Fibroblast of skin of left quadriceps (primary cell): ENCODE measurements at regions not wholly inside any gene's neighbourhood (a gene's known extent, or its start where the extent isn't known, plus 50 kb on each side); places are given as distances from the start of the nearest gene placed in this dataset.
"Not testable (repeated sequence)": the region's sequence is repeated elsewhere in the genome, so short reads cannot be mapped to it uniquely, and the experiment has no call there.

Experiments
- DNase-seq, 2 experiments: peaks; one replicate each; pipeline ENCODE4 v3.0.0-alpha.2; 2013; ENCODE audit warnings: low read depth in 2 of 2

- DNase-seq = no peak
Measured at GRCh38 chr10:94125856-94126255, 132.1 kb downstream of the PLCE1 start.

GRCh38 chr10:94129393-94130130 is 135.8 kb downstream of the PLCE1 start:
- no peak for DNase-seq

- peak in 1 of 2 experiments; percentile 59 for DNase-seq
Measured at GRCh38 chr10:94131885-94132284, 138.2 kb downstream of the PLCE1 start.

DNA sequence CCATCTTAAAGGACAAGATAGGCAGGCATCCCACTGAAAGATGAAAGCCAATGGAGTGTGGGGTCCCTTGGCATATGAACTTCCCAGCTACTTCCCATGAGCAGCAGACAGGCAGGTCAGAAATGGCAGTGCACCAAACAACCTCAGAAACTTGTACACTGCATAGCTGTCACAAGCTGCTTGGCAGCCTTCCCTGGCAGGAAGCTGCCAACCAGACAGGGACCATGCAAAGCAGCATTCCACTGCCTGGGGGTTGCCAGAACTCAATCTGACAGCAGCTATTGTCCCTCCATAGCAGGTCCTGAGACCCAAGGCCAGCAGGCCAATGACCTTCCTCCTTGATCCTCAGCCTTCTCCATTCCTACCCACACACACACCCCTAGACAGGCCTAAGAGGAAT is 139.5 kb downstream of the PLCE1 start:
- no peak for DNase-seq

DNA sequence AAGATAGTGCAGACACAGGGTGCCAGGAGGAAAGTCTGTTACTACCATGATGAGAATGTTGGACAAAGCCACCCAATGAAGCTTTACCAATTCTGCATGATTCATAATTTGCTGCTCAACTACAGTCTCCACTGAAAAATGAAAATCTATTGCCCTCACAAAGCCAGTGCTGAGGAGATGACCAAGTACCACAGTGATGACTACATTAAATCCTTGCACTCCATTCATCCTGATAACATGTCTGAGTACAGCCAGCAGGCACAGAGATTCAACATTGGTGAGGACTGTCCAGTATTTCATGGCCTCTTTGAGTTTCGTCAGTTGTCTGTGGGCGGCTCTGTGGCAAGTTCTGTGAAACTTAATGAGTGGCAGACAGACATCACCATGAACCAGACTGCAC is 144.0 kb downstream of the PLCE1 start:
- DNase-seq = no peak

DNA sequence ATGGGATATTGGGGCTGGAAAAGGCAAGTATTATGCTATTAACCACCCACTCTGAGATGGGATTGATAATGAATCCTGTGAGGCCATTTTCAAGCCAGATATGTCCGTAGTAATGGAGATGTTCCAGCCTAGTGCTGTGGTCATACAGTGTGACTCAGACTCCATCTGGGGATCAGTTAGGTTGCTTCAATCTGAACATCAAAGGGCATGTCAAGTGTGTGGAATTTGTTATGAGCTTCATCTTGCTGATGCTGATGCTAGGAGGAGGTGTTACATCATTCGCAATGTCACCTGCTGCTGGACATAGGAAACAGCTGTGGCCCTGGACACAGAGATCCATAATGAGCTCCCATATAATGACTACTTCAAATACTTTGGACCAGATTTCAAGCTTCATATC is 144.7 kb downstream of the PLCE1 start:
- DNase-seq = no peak

- DNase-seq = no peak
Measured at GRCh38 chr10:94143261-94143660, 149.5 kb downstream of the PLCE1 start.

DNA sequence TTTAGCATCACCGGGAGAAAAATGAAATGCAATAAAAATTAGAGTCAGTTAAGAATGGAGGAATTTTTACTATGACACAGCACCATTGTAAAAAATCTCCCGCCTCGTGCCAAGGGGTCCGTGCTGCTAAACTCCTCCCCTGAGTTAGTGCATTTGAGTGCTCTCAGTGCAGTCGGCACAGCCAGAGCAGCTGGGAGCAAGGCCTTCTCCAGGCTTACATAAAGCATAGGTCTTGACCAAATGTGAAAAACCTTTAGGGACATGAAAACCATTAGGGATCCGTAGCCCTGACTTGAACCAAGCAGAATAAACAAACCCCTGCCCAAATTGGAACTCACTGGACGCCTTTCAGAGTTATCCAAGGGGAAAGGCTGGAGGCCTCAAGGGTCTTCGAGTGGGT is 152.6 kb downstream of the PLCE1 start:
- DNase-seq = no peak

DNA sequence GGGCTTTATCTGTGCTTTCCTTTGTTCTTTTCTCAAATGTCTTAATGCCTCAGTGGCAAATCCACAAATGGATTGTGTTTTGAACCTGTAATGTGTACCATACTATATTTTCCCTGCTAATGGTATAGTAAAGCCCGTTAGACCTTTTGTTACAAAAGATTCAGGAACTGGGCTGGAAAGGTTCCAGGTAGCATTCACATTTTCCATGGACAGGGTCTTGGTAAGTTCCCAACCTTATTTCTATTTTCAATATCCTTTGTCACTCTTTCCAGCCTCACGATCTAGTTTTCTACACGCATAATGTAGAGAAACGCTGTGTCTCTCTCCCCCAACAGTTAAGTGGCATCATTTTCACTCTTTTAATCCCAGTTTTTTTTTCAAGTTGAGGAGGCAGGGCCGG is 153.0 kb downstream of the PLCE1 start:
- DNase-seq = no peak

- DNase-seq = no peak
Measured at GRCh38 chr10:94149702-94150101, 156.0 kb downstream of the PLCE1 start.

GRCh38 chr10:94150541-94151184 is 156.9 kb downstream of the PLCE1 start:
- no peak for DNase-seq

GRCh38 chr10:94155722-94156271 is 162.1 kb downstream of the PLCE1 start:
- no peak for DNase-seq

DNA sequence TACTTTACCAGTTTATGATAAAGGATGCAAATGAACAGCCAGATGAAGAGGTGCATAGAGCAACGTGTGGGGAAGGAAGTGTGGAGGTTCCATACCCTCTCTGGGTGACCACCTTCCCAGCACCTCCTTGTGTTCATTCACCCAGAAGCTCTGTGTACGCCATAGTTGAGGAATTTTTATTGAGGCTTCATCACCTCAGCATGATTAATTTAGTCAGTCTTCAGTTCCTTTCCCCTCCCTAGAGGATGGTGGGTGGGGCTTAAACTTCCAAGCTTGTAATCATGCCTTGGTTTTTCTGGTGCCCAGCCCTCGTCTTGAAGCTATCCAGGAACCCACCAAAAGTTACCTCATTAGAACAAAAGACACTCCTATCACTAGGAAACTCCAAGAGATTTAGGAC is 162.7 kb downstream of the PLCE1 start:
- DNase-seq = no peak

DNA sequence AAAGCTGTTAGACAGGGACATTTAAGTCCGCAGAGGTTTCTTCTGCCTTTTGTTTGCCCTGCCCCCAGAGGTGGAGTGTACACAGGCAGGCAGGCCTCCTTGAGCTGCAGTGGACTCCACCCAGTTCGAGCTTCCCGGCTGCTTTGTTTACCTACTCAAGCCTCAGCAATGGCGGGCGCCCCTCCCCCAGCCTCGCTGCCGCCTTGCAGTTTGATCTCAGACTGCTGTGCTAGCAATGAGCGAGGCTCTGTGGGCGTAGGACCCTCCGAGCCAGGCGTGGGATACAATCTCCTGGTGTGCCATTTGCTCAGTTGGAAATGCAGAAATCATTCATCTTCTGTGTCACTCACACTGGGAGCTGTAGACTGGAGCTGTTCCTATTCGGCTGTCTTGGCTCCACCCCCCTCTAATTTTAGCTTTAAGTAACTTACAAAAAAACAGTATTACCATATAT is 171.5 kb downstream of the PLCE1 start:
- DNase-seq = not testable (repeated sequence)

DNA sequence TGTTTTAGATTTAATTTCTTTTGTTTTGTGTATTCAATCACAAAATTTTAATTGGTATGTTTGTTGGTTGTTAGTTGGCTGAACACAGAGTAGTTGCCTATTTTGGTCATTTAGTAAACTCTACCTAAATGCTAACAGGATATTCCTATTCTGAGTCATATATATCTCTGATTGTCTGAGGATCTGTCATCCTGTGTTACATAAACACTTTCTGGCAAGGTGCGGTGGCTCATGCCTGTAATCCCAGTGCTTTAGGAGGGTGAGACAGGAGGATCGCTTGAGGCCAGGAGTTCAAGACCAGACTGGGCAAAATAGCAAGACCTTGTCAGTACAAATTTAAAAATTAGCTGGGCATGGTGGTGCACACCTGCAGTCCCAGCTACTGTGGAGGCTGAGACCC is 178.6 kb downstream of the PLCE1 start:
- no peak for DNase-seq

DNA sequence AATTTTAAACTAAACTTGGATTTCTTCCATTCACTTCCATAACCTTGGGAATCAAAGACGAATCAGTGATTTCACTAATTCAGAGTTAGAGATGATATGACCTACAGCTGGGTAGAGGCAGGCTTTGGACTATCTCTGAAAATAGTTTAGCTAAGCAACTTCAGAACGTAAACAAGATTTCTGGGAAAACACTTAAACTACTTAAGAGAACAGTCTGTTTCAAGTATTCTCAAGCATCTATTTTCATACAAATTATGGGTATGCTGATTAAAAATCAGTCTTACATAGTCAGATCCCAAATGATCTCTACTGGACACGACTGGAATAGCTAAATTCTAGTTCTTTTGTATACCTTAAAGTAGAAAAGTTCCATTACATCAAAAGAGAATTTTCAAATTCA is 179.9 kb downstream of the PLCE1 start:
- no peak for DNase-seq

GRCh38 chr10:94174838-94175237 is 181.1 kb downstream of the PLCE1 start:
- DNase-seq = no peak

- DNase-seq = no peak
Measured at GRCh38 chr10:94178475-94179253, 184.1 kb downstream of the NOC3L start.

GRCh38 chr10:94180576-94180975 is 182.2 kb downstream of the NOC3L start:
- no peak for DNase-seq

DNA sequence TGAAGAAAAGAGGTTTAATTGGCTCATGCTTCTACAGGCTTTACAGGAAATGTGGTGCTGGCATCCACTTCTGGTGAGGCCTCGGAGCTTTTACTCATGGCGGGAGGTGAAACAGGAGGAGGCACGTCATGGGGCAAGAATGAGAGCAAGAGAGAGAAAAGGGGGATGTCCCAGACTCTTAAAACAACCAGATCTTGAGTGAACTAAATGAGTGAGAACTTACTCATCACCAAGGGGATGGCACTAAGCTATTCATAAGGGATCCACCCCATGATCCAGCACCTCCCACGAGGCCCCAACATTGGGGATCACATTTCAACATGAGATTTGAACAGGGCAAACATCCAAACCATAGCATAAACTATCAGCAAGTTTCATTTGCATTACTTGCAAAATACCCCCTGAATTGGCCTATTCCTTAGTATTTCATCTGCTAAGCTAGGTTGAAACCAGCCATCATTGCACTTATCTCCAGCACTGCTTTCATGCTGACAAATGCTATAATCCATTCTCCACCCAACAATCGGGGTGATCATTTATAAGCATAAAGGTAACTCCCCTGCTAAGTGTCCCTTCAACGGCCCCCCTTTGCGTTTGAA is 179.0 kb downstream of the NOC3L start:
- peak; percentile 97 to 98 for DNase-seq

GRCh38 chr10:94186722-94187121 is 176.0 kb downstream of the NOC3L start:
- DNase-seq = no peak

- DNase-seq = no peak
Measured at GRCh38 chr10:94192333-94192732, 170.4 kb downstream of the NOC3L start.
